ENCODE measurements at regions not wholly inside any gene's neighbourhood (a gene's known extent, or its start where the extent isn't known, plus 50 kb on each side); places are given as distances from the start of the nearest gene placed in this dataset.

DNA sequence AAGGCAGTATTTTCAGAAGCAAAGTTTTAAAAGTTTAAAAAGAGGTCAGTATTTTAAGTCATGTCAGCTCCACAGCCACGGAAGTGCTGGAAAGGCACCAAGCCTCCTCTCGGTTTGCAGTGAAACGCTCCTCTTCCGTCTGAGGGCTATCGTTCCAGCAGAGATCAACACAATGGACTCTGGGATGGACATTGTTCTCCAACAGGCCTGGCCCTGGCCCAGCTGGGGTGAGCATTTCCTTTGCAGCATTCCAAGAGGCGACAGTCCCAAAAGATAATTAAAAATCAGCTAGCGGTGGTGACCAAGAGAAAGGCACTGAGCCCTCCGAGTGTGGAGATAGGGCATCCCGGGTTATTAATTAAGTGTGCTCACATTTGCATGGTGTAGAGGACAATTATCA lies 95.9 kb upstream of the LCLAT1 start:
- Histone ChIP-seq H4K20me1 (ENCODE audit: control insufficient read depth, insufficient read depth, low read depth, low read length) (no peaks in the 10 kb centered on the region), H3K4me1 (ENCODE audit: control insufficient read depth, low read length) (no peaks in the 10 kb centered on the region), H3F3A (ENCODE audit: control insufficient read depth, insufficient read depth) (no peaks in the 10 kb centered on the region), H3K4me2 (ENCODE audit: low read length) (no peak overlapping the region), H3K36me3 (ENCODE audit: control insufficient read depth, low read length) (no peaks in the 10 kb centered on the region), H3K9me3 (ENCODE audit: control insufficient read depth, insufficient read depth, low read length) (no peaks in the 10 kb centered on the region), H3K27ac (ENCODE audit: low read depth, low read length) (no peak overlapping the region), H3K79me2 (ENCODE audit: control insufficient read depth, low read length) (no peaks in the 10 kb centered on the region), H3K9me2 (replicated peaks; ENCODE audit: control insufficient read depth, low read length) (no peaks in the 10 kb centered on the region), H3K4me3 (ENCODE audit: low read length) (no peak overlapping the region), H3K27me3 (ENCODE audit: control insufficient read depth, low read length) (no peaks in the 10 kb centered on the region)
- TF ChIP-seq EZH2phosphoT487 (IDR thresholded peaks at IDR 0.05; ENCODE audit: borderline replicate concordance, low read length) = no peak
- TF ChIP-seq, protein P1, sequence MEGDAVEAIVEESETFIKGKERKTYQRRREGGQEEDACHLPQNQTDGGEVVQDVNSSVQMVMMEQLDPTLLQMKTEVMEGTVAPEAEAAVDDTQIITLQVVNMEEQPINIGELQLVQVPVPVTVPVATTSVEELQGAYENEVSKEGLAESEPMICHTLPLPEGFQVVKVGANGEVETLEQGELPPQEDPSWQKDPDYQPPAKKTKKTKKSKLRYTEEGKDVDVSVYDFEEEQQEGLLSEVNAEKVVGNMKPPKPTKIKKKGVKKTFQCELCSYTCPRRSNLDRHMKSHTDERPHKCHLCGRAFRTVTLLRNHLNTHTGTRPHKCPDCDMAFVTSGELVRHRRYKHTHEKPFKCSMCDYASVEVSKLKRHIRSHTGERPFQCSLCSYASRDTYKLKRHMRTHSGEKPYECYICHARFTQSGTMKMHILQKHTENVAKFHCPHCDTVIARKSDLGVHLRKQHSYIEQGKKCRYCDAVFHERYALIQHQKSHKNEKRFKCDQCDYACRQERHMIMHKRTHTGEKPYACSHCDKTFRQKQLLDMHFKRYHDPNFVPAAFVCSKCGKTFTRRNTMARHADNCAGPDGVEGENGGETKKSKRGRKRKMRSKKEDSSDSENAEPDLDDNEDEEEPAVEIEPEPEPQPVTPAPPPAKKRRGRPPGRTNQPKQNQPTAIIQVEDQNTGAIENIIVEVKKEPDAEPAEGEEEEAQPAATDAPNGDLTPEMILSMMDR (IDR thresholded peaks at IDR 0.05; ENCODE audit: low read depth, low read length, poor library complexity, severe bottlenecking) = no peak

DNA sequence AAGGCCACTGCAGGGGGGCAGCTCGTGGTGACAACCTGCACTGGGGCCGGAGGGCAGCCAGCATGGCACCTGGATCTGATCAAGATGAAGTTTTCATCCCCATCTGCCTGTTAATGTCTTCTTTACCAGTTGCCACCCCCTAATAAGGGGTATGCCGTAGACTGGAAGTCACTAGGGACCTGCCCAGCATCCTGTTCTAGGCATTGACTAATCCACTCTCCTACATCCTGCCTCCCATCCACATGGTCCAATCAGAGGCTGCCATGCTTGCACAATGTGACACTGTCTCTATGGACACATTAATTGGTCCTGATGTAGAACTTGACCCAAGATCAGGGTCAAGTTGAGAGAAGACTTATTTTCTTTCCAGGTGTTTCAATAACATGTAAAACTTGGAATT lies 95.1 kb upstream of the LCLAT1 start:
- no peak overlapping the region for H3K4me3 ChIP-seq (ENCODE audit: low read length)
- H3K4me1 ChIP-seq (ENCODE audit: control insufficient read depth, low read length) = no peaks in the 10 kb centered on the region
- H3K79me2 ChIP-seq (ENCODE audit: control insufficient read depth, low read length) = no peaks in the 10 kb centered on the region
- H3K27ac ChIP-seq (ENCODE audit: low read depth, low read length) = no peak overlapping the region
- H3K36me3 ChIP-seq (ENCODE audit: control insufficient read depth, low read length) = no peaks in the 10 kb centered on the region
- no peaks in the 10 kb centered on the region for H3K9me2 ChIP-seq (replicated peaks; ENCODE audit: control insufficient read depth, low read length)
- no peak overlapping the region for H3K4me2 ChIP-seq (ENCODE audit: low read length)
- no peaks in the 10 kb centered on the region for H3F3A ChIP-seq (ENCODE audit: control insufficient read depth, insufficient read depth)
- H3K9me3 ChIP-seq (ENCODE audit: control insufficient read depth, insufficient read depth, low read length) = no peaks in the 10 kb centered on the region
- TF ChIP-seq, protein P1 (IDR thresholded peaks at IDR 0.05; ENCODE audit: low read depth, low read length, poor library complexity, severe bottlenecking) = no peak
- H3K27me3 ChIP-seq (ENCODE audit: control insufficient read depth, low read length) = no peaks in the 10 kb centered on the region
- H4K20me1 ChIP-seq (ENCODE audit: control insufficient read depth, insufficient read depth, low read depth, low read length) = no peaks in the 10 kb centered on the region

DNA sequence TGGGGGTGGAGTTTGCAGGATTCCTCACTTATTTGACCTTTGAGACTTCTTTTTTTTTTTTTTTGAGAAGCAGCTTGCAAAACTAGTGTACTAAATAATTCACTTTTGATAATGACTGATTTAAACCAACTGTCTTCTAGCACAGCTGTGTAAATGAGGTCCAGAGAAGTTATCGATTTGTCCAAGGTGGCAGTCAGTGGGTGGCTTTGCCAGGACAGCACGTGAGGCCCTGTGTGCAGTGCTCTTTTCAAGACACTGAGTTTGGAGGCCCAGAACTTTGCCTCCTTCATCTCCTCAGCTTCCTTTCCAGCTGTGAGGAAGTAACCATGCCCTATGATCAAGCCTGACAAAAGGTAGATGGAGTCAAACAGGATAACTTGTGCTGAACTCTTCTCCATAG lies 92.9 kb upstream of the LCLAT1 start:
- Histone ChIP-seq H3K36me3 (ENCODE audit: control insufficient read depth, low read length) (no peaks in the 10 kb centered on the region), H3K27ac (ENCODE audit: low read depth, low read length) (no peak overlapping the region), H4K20me1 (ENCODE audit: control insufficient read depth, insufficient read depth, low read depth, low read length) (no peaks in the 10 kb centered on the region), H3F3A (ENCODE audit: control insufficient read depth, insufficient read depth) (no peaks in the 10 kb centered on the region), H3K79me2 (ENCODE audit: control insufficient read depth, low read length) (no peaks in the 10 kb centered on the region), H3K4me3 (ENCODE audit: low read length) (no peak overlapping the region), H3K9me3 (ENCODE audit: control insufficient read depth, insufficient read depth, low read length) (no peaks in the 10 kb centered on the region), H3K27me3 (ENCODE audit: control insufficient read depth, low read length) (no peaks in the 10 kb centered on the region), H3K4me1 (ENCODE audit: control insufficient read depth, low read length) (no peaks in the 10 kb centered on the region), H3K4me2 (ENCODE audit: low read length) (no peak overlapping the region), H3K9me2 (replicated peaks; ENCODE audit: control insufficient read depth, low read length) (no peaks in the 10 kb centered on the region)
- no peak for TF ChIP-seq EZH2phosphoT487 (IDR thresholded peaks at IDR 0.05; ENCODE audit: borderline replicate concordance, low read length)
- TF ChIP-seq, protein P1 (IDR thresholded peaks at IDR 0.05; ENCODE audit: low read depth, low read length, poor library complexity, severe bottlenecking) = no peak

DNA sequence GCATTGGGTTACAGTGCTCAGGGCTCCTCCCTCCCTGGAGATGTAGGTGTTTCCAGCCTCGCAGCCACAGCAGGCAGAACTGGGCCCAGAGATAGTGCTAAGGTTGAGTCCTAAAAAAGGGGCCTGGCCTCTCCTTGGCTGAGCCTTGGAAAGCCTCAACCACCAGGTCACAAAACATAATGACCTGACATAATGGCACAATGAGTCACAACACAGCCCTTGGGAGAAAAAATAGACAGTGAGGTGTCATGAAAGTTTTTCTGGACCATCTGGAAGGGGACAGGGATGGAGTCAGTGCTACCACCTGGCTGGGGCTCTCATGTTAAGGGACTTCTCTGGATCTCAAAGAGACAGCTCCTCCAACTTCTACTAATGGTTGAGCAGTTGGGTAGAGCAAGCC lies 92.4 kb upstream of the LCLAT1 start:
- H3K4me3 ChIP-seq (ENCODE audit: low read length) = no peak overlapping the region
- no peaks in the 10 kb centered on the region for H4K20me1 ChIP-seq (ENCODE audit: control insufficient read depth, insufficient read depth, low read depth, low read length)
- H3K4me1 ChIP-seq (ENCODE audit: control insufficient read depth, low read length) = no peaks in the 10 kb centered on the region
- TF ChIP-seq EZH2phosphoT487 (IDR thresholded peaks at IDR 0.05; ENCODE audit: borderline replicate concordance, low read length) = no peak
- TF ChIP-seq, protein P1 (IDR thresholded peaks at IDR 0.05; ENCODE audit: low read depth, low read length, poor library complexity, severe bottlenecking) = no peak
- no peak overlapping the region for H3K27ac ChIP-seq (ENCODE audit: low read depth, low read length)
- no peak overlapping the region for H3K4me2 ChIP-seq (ENCODE audit: low read length)
- no peaks in the 10 kb centered on the region for H3F3A ChIP-seq (ENCODE audit: control insufficient read depth, insufficient read depth)
- no peaks in the 10 kb centered on the region for H3K9me3 ChIP-seq (ENCODE audit: control insufficient read depth, insufficient read depth, low read length)
- H3K36me3 ChIP-seq (ENCODE audit: control insufficient read depth, low read length) = no peaks in the 10 kb centered on the region
- no peaks in the 10 kb centered on the region for H3K79me2 ChIP-seq (ENCODE audit: control insufficient read depth, low read length)
- H3K9me2 ChIP-seq (replicated peaks; ENCODE audit: control insufficient read depth, low read length) = no peaks in the 10 kb centered on the region
- no peaks in the 10 kb centered on the region for H3K27me3 ChIP-seq (ENCODE audit: control insufficient read depth, low read length)

Data from DOHH2 (cell line).